GM19043 (cell line): ENCODE measurements at regions not wholly inside any gene's neighbourhood (a gene's known extent, or its start where the extent isn't known, plus 50 kb on each side); places are given as distances from the start of the nearest gene placed in this dataset.

Experiments
- ATAC-seq: cut with Tn5 transposase; IDR thresholded peaks from one replicate; pipeline ENCODE4 v1.9.1; 2021; ENCODE audit warnings: low read depth; ENCODE audit not compliant: unreplicated experiment

DNA sequence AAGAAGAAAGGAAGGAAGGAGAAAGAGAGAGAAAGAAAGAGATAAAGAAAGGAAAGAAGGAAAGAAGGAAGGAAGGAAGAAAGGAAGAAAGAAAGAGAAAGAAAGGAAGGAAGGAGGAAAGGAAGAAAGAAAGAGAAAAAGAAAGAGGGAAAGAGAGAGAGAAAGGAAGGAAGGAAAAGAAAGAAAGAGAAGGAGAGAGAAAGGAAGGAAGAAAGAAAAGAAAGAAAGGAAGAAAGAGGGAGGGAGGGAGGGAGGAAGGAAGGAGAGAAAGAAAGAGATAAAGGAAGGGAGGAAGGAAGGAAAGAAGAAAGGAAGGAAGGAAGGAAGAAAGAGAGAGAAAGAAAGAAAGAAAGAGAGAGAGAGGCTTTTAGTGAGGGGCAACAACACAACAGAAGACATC is 135.1 kb upstream of the VSTM2B start:
- ATAC-seq = no peak

GRCh38 chr19:29393915-29394460 is 131.8 kb upstream of the VSTM2B start:
- no peak for ATAC-seq

- ATAC-seq = no peak
Observed at GRCh38 chr19:29395111-29395733, 130.6 kb upstream of the VSTM2B start.

GRCh38 chr19:29395734-29396414 is 129.9 kb upstream of the VSTM2B start:
- ATAC-seq = no peak

DNA sequence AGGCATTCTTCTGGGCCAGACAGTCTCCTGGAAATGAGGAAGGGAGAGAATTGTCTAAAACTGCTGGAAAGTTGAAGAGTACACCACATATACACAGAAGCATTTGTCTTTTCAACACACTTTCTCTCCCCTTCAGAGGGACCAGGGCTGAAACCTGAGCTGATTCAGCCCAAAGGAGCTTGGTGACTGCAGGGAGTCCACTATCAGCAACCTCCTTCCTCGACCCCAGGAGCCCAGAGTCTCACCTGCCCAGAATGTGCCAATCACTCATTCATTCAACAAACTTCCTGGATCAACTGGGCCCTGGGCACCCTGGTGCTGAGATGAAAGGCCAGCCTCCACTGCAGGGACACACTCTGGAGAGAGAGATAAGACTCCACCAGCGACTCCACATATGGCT is 128.9 kb upstream of the VSTM2B start:
- no peak for ATAC-seq

DNA sequence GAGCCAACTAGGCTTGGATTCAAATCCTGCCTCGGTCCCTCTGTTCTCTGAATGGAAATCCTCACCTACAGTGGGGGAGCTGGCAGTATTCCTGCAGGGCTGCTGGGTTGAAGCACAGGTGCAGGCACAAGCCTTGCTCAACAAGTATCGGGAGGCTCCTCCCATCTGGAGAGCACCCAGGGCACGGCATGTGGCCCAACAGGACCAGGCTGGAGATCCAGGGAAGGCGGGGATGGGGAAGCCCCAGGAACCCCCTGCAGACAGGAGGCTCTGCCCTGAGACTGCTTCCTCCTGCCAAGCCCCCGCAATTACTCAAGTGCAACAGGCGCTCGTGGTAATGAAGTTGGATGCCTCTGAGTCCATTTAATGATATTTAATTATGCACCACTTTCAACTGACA is 128.0 kb upstream of the VSTM2B start:
- ATAC-seq = no peak

DNA sequence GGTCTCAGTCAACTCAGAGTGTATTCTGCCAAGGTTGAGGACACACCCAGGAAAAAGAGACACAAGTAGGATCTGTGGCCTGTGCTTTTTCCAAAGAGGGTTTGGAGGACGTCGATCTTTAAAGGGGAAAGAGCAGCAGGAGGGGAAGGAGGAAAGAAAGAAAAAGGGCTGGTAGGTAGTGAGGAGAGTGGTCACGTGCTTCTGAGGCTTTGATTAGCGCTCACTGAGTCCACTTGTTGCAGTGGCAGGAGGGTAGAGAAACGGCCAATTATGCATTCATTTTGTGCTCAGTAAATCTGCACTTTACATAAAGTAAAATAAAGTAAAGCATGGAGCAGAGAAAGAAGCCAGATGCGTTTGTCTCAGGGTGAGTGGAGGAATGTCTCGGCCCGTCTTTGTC is 126.0 kb upstream of the VSTM2B start:
- ATAC-seq = no peak

DNA sequence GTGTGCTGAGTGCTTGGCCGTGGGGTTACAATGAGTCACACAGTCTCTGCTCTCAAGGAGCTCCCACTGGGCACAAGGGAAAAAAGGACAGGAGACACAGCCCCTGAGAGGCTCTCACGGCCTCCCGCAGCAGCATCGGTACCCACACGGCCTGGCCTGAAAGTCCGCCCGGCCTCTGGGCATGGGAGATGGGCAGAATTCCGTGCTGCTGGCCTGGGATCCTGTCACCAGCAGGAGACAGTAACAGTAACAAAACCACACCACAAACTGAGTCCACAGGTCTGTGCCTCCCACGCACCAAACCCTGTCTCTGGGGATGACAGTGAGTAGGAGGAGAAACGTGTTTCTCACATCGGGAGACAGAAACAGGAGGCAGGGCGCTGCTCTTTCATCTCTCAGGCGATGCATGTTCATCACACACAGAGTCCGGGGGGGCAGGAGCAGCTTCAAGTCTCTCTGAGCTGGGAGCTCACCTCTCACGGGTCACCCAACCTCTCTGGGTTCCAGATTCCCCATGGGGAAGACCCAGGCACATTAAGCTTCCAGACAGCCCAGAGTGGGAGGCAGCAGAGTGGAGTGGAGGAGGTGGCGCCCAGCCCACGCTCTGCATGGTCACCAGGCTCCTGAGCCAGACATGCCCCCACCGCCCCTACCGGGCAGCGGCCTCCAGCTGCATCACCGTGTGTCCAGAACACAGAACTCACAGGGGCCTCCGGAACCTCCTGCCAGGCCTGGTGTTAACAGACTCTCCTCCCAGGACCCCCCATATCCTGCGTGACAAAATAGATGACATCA is 124.7 kb upstream of the VSTM2B start:
- no peak for ATAC-seq

- no peak for ATAC-seq
Observed at GRCh38 chr19:29401712-29402421, 123.9 kb upstream of the VSTM2B start.

DNA sequence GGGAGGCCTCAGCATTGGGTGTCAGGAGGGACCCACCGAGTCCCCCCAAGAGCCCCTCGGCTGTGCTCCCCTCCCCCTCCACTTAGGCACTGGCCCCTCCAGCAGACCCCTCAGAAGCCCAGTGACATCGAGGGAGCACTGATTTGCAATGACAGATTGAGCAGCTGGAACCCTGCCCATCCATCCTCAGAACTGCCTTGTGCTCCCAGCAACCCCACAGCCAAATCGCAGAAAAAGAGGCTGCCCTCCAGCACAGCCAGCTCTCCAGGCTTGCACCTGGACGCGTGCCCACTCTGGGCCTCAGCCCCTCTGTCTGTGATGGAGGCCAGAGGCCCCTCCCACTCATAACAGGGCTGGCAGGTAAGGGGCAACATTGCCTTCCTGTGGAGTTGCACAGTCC is 123.2 kb upstream of the VSTM2B start:
- ATAC-seq = no peak

GRCh38 chr19:29404015-29404414 is 121.8 kb upstream of the VSTM2B start:
- ATAC-seq = no peak

GRCh38 chr19:29404951-29405727 is 120.7 kb upstream of the VSTM2B start:
- no peak for ATAC-seq

DNA sequence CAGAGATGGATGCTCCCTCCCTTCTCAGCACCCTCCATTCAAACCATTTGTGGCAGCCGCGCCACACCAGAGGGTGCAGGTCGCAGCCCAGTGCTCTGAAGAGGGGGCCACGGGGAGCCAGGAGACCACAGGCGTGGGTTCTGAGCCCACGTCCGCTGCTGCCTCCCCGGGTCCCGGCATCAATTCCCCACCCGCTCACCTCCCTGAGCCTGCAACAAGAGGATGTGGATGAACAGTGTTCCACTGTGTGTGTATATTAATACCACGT is 120.1 kb upstream of the VSTM2B start:
- no peak for ATAC-seq

DNA sequence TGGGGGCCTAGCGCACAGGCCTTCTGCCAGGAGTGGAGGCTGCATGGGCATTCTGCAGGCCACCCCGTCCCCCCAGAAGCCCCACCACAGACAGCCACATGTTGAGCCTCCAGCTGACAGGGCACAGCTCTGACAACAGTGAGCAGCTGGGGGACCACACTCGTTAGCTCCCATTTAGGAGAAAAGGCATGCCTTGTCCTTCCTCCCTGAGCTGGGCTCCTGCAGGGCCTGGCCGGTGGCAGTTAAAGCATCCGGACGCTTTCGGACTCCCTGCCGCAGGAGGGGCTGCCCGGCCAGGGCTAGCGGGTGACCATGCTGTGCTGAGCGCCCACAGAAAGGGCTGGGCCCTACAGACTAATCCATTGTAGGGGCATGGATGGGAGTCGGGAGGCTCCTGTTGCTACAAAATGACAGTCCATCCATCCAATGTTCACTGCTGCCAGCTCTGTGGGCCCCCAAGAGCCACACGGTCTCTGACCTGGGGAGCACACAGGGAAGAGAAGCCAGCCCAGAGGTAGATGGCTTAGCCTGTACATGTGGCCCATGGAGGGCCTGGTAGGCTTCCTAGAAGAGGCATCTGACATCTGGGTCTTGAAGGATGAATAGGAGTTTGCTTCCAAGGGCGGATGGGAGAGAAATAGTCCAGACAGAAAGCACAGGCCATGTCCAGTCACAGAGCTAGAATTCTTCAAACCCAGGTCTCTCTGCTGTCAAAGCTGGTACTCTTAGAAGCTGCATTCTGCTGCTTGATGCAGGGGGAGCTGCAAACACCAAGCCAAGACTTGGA is 116.5 kb upstream of the VSTM2B start:
- ATAC-seq = no peak

DNA sequence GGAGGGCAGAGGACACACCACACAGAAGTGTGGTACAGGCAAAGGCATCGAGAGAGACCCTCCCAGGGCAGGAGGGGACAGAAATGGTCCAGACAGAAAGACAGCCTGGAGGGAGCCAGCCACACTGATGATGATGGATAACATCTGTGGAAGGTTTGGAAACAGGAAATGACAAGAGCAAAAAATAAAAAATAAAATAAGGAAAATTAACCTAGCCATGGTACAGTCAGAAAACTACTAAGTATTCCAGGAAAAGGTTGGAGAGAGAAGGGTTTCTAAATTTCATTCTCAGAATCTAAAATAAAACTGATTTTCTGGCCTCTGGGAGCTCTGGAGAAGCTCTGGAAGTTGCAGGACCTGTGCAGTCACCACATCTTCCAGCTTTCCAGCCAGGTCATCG is 115.2 kb upstream of the VSTM2B start:
- no peak for ATAC-seq

- no peak for ATAC-seq
Observed at GRCh38 chr19:29411113-29411581, 114.6 kb upstream of the VSTM2B start.

GRCh38 chr19:29413435-29413834 is 112.4 kb upstream of the VSTM2B start:
- no peak for ATAC-seq

GRCh38 chr19:29415507-29415906 is 110.3 kb upstream of the VSTM2B start:
- no peak for ATAC-seq

GRCh38 chr19:29417048-29417447 is 108.7 kb upstream of the VSTM2B start:
- no peak for ATAC-seq
